ENCODE measurements at regions not wholly inside any gene's neighbourhood (a gene's known extent, or its start where the extent isn't known, plus 50 kb on each side); places are given as distances from the start of the nearest gene placed in this dataset.

DNA sequence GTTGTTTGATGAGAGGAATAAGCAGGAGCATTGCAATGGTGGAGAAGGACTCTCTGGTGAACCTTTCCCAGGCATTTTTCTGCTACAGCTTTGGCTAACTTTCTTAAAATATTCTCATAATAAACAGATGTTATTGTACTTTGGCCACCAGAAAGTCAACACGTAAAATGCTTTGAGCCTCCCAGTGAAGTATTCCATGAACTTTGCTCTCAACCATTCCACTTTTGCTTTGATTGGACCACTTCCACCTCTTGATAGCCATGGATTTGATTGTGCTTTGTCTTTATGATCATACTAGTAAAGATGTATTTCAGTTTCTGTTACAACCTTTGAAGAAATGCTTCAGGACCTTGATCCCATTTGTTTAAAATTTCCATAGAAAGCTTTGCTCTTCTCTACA lies 241.1 kb downstream of the TENT5A start:
- H3K27ac ChIP-seq (replicated peaks): no peak overlapping the region
- TF ChIP-seq, protein P1, sequence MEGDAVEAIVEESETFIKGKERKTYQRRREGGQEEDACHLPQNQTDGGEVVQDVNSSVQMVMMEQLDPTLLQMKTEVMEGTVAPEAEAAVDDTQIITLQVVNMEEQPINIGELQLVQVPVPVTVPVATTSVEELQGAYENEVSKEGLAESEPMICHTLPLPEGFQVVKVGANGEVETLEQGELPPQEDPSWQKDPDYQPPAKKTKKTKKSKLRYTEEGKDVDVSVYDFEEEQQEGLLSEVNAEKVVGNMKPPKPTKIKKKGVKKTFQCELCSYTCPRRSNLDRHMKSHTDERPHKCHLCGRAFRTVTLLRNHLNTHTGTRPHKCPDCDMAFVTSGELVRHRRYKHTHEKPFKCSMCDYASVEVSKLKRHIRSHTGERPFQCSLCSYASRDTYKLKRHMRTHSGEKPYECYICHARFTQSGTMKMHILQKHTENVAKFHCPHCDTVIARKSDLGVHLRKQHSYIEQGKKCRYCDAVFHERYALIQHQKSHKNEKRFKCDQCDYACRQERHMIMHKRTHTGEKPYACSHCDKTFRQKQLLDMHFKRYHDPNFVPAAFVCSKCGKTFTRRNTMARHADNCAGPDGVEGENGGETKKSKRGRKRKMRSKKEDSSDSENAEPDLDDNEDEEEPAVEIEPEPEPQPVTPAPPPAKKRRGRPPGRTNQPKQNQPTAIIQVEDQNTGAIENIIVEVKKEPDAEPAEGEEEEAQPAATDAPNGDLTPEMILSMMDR (IDR thresholded peaks at IDR 0.05; ENCODE audit: insufficient read depth, low read length): no peak
- TF ChIP-seq GABPA (IDR thresholded peaks at IDR 0.05; ENCODE audit: low read depth): no peak
- TF ChIP-seq POLR2AphosphoS5 (IDR thresholded peaks at IDR 0.05; ENCODE audit: low read depth): no peak
- no peak for DNase-seq (ENCODE audit: low read depth in 1 of 2, low spot score in 1 of 2)
- H3K27me3 ChIP-seq (ENCODE audit: insufficient read depth, poor library complexity, severe bottlenecking): no peaks in the 10 kb centered on the region
- H3K4me3 ChIP-seq (replicated peaks; ENCODE audit: insufficient read depth, low read length): no peak overlapping the region

DNA sequence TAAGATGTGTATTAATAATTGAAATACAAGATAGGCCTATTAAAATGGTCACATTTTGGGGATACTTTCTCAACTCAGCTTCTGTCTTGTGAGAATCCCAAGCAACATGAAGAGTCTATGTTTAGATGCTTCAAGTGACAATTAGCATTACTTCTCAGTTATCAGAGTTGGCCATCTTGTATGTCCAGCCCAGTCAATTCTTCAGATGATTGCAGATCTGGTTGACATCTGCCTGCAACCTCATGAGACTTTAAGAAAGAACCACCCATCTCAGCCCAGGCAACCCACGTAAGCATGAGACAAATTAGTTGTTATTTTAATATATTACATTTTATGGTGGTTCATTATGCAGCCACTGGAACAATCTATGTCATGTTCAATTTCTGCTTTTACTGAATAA lies 256.5 kb downstream of the TENT5A start:
- H3K27ac ChIP-seq (replicated peaks): no peak overlapping the region
- no peak for DNase-seq (ENCODE audit: low read depth in 1 of 2, low spot score in 1 of 2)
- TF ChIP-seq POLR2AphosphoS5 (IDR thresholded peaks at IDR 0.05; ENCODE audit: low read depth) (no peak), GABPA (IDR thresholded peaks at IDR 0.05; ENCODE audit: low read depth) (no peak), SPI1 (IDR thresholded peaks at IDR 0.05; ENCODE audit: borderline replicate concordance, low read depth) (no peak)
- TF ChIP-seq, protein P2, sequence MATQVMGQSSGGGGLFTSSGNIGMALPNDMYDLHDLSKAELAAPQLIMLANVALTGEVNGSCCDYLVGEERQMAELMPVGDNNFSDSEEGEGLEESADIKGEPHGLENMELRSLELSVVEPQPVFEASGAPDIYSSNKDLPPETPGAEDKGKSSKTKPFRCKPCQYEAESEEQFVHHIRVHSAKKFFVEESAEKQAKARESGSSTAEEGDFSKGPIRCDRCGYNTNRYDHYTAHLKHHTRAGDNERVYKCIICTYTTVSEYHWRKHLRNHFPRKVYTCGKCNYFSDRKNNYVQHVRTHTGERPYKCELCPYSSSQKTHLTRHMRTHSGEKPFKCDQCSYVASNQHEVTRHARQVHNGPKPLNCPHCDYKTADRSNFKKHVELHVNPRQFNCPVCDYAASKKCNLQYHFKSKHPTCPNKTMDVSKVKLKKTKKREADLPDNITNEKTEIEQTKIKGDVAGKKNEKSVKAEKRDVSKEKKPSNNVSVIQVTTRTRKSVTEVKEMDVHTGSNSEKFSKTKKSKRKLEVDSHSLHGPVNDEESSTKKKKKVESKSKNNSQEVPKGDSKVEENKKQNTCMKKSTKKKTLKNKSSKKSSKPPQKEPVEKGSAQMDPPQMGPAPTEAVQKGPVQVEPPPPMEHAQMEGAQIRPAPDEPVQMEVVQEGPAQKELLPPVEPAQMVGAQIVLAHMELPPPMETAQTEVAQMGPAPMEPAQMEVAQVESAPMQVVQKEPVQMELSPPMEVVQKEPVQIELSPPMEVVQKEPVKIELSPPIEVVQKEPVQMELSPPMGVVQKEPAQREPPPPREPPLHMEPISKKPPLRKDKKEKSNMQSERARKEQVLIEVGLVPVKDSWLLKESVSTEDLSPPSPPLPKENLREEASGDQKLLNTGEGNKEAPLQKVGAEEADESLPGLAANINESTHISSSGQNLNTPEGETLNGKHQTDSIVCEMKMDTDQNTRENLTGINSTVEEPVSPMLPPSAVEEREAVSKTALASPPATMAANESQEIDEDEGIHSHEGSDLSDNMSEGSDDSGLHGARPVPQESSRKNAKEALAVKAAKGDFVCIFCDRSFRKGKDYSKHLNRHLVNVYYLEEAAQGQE (IDR thresholded peaks at IDR 0.05; ENCODE audit: insufficient replicate concordance, low read depth): no peak
- TF ChIP-seq, protein P1 (IDR thresholded peaks at IDR 0.05; ENCODE audit: insufficient read depth, low read length): no peak
- no peak overlapping the region for H3K4me3 ChIP-seq (replicated peaks; ENCODE audit: insufficient read depth, low read length)
- H3K27me3 ChIP-seq (ENCODE audit: insufficient read depth, poor library complexity, severe bottlenecking): no peaks in the 10 kb centered on the region

DNA sequence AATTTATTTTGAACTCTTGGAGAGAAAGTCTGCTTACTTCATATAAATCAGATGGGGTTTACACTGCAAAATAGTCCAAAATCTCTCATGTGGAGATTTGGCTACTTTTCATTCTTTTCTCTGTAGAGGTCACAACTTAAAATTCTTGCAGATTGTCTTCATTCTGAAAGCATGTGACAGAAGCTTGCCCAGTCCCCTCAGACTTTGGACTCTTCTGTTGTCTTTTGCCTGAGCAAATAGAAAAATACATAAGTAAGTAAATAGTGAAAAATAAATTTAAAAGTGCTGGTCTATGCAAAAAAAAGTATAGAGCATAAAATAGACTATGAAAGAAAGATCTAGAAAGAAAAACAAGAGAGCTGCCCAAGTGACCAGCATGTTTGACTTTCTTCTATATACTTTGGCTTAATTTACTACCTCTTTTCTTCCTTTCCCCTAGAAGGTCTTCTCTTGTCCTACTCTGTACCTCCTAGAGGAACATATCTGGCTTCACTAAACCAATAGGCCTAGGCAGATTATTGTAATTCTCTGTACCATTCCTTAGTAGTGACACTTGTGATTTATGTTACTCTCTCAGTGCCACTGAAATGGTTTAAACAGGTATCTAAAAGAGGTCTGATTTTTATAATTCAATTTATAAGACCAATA lies 260.9 kb downstream of the TENT5A start:
- TF ChIP-seq GABPA (IDR thresholded peaks at IDR 0.05; ENCODE audit: low read depth) (no peak), POLR2AphosphoS5 (IDR thresholded peaks at IDR 0.05; ENCODE audit: low read depth) (no peak), SPI1 (IDR thresholded peaks at IDR 0.05; ENCODE audit: borderline replicate concordance, low read depth) (no peak)
- TF ChIP-seq, protein P1 (IDR thresholded peaks at IDR 0.05; ENCODE audit: insufficient read depth, low read length): no peak
- TF ChIP-seq, protein P2 (IDR thresholded peaks at IDR 0.05; ENCODE audit: insufficient replicate concordance, low read depth): no peak
- Histone ChIP-seq H3K4me3 (replicated peaks; ENCODE audit: insufficient read depth, low read length) (no peak overlapping the region), H3K27me3 (ENCODE audit: insufficient read depth, poor library complexity, severe bottlenecking) (no peaks in the 10 kb centered on the region), H3K27ac (replicated peaks) (no peak overlapping the region)
- DNase-seq (ENCODE audit: low read depth in 1 of 2, low spot score in 1 of 2): no peak

DNA sequence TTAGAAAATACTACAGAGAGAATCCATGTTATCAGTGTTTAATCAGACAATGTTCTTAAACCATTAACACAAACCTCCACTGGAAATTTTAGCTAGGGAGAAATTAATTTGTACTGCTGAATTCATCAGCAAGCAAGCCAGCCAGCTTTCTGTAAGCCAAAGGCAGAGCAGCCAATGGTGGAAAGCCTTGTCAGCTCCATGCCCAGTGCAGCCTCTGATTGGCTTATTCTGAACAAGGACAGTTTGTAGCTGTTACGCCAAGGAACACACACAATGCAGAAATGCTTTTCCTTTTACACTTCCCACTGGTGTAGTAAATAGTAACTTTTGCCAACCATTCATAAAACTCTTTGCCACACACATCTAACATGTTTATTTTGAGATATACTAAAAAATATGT lies 265.0 kb downstream of the TENT5A start:
- DNase-seq (ENCODE audit: low read depth in 1 of 2, low spot score in 1 of 2): no peak
- H3K27me3 ChIP-seq (ENCODE audit: insufficient read depth, poor library complexity, severe bottlenecking): no peaks in the 10 kb centered on the region
- TF ChIP-seq GABPA (IDR thresholded peaks at IDR 0.05; ENCODE audit: low read depth) (no peak), POLR2AphosphoS5 (IDR thresholded peaks at IDR 0.05; ENCODE audit: low read depth) (no peak), SPI1 (IDR thresholded peaks at IDR 0.05; ENCODE audit: borderline replicate concordance, low read depth) (no peak)
- TF ChIP-seq, protein P2 (IDR thresholded peaks at IDR 0.05; ENCODE audit: insufficient replicate concordance, low read depth): no peak
- TF ChIP-seq, protein P1 (IDR thresholded peaks at IDR 0.05; ENCODE audit: insufficient read depth, low read length): no peak
- no peak overlapping the region for H3K4me3 ChIP-seq (replicated peaks; ENCODE audit: insufficient read depth, low read length)
- no peak overlapping the region for H3K27ac ChIP-seq (replicated peaks)

Data from HL-60 (cell line).